K562 (cell line): ENCODE measurements at regions not wholly inside any gene's neighbourhood (a gene's known extent, or its start where the extent isn't known, plus 50 kb on each side); places are given as distances from the start of the nearest gene placed in this dataset.

Experiments
- CBX5 ChIP-seq: IDR thresholded peaks from 2 replicates; pipeline ENCODE4 v1.6.1; 2014; ENCODE audit warnings: low read depth, borderline replicate concordance
- EGR1 ChIP-seq: fragments of 450-650 bp; conservative IDR thresholded peaks from 2 replicates; pipeline ENCODE4 v1.6.1; 2017; ENCODE audit warnings: mild to moderate bottlenecking
- EZH2 ChIP-seq: IDR thresholded peaks from 2 replicates; pipeline ENCODE4 v1.6.1; 2012; ENCODE audit warnings: low read depth, mild to moderate bottlenecking, inconsistent platforms, low read length, borderline replicate concordance
- HOMEZ ChIP-seq: fragments of 250-450 bp; sonication (Bioruptor Pico); IDR thresholded peaks from 2 replicates; pipeline ENCODE4 v1.4.0; 2020; ENCODE audit warnings: mild to moderate bottlenecking, moderate library complexity
- MAZ ChIP-seq, 2 experiments: fragments of 450-650 bp in 1 of 2; sonication (generic) in 1 of 2; formaldehyde crosslinking; IDR thresholded peaks in 1 of 2; conservative IDR thresholded peaks in 1 of 2; 2 replicates each; pipeline versions ENCODE4 v1.4.0 to v1.5.0; 2020; ENCODE audit warnings: mild to moderate bottlenecking in 1 of 2, missing genetic modification reagents in 1 of 2
- NFE2L1 ChIP-seq: fragments of 450-650 bp; IDR thresholded peaks from 2 replicates; pipeline ENCODE4 v1.6.1; 2016; ENCODE audit warnings: missing genetic modification characterization, low read depth, mild to moderate bottlenecking, missing compliant biosample characterization, moderate library complexity, borderline replicate concordance
- NR2F6 ChIP-seq: fragments of 450-650 bp; formaldehyde crosslinking; IDR thresholded peaks from 2 replicates; pipeline ENCODE4 v1.4.0; 2020; ENCODE audit warnings: mild to moderate bottlenecking
- NRF1 ChIP-seq, 2 experiments: fragments of 450-650 bp; IDR thresholded peaks in 1 of 2; conservative IDR thresholded peaks in 1 of 2; 2 replicates each; pipeline ENCODE4 v1.6.1; 2014; ENCODE audit warnings: mild to moderate bottlenecking in 2 of 2
- ZBTB33 ChIP-seq: sonication (generic); formaldehyde crosslinking; IDR thresholded peaks from 2 replicates; pipeline ENCODE4 v1.8.1; 2023; ENCODE audit warnings: mild to moderate bottlenecking, missing genetic modification reagents
- ZC3H11A ChIP-seq: IDR thresholded peaks from 2 replicates; pipeline ENCODE4 v1.6.1; 2012; ENCODE audit warnings: low read depth, low read length, improper control_type of control experiment
- ZNF561 ChIP-seq: fragments of 450-650 bp; formaldehyde crosslinking; conservative IDR thresholded peaks from 2 replicates; pipeline ENCODE4 v1.4.0; 2020; ENCODE audit warnings: mild to moderate bottlenecking, moderate library complexity
- TF ChIP-seq, protein P1 (sequence below), 3 experiments: IDR thresholded peaks in 2 of 3; conservative IDR thresholded peaks in 1 of 3; 2 replicates each; pipeline ENCODE4 v1.5.1; 2011 to 2012; ENCODE audit warnings: low read length in 3 of 3, mild to moderate bottlenecking in 3 of 3, control low read depth in 2 of 3, improper control_type of control experiment in 1 of 3, inconsistent platforms in 1 of 3, low read depth in 1 of 3, mixed read lengths in 1 of 3, moderate library complexity in 1 of 3; ENCODE audit not compliant: insufficient read depth in 2 of 3

DNA sequence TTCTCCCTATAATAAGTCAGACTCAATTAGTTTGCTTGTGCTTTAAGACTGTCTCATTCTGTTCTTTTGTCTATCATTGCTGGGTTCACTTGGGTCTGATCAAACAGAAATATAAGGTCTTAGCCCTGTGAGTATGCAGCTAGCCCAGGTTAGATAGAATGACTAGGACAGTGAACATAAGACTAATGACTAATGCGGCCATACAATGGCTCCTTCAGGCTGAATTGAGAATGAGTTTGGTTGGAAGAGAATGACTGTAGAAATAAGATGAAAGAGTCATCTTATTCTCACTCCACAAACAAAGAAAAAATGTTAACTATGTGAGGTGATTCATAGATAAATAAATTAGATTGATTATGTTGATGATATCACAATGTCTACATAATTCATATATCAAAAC, 50.1 kb upstream of the OBI1 start:
- TF ChIP-seq EGR1 (no peak), ZBTB33 (no peak), NRF1 (conservative IDR thresholded peaks at IDR 0.05 in 1 of 2, IDR thresholded peaks at IDR 0.05 in 1 of 2) (no peak), ZNF561 (no peak), HOMEZ (CRISPR knock-in tag) (no peak), ZC3H11A (no peak), EZH2 (no peak), NR2F6 (no peak), MAZ (CRISPR knock-in tag; conservative IDR thresholded peaks at IDR 0.05 in 1 of 2, IDR thresholded peaks at IDR 0.05 in 1 of 2) (no peak), NFE2L1 (no peak), CBX5 (no peak)
- TF ChIP-seq, protein P1, sequence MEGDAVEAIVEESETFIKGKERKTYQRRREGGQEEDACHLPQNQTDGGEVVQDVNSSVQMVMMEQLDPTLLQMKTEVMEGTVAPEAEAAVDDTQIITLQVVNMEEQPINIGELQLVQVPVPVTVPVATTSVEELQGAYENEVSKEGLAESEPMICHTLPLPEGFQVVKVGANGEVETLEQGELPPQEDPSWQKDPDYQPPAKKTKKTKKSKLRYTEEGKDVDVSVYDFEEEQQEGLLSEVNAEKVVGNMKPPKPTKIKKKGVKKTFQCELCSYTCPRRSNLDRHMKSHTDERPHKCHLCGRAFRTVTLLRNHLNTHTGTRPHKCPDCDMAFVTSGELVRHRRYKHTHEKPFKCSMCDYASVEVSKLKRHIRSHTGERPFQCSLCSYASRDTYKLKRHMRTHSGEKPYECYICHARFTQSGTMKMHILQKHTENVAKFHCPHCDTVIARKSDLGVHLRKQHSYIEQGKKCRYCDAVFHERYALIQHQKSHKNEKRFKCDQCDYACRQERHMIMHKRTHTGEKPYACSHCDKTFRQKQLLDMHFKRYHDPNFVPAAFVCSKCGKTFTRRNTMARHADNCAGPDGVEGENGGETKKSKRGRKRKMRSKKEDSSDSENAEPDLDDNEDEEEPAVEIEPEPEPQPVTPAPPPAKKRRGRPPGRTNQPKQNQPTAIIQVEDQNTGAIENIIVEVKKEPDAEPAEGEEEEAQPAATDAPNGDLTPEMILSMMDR (IDR thresholded peaks at IDR 0.05 in 2 of 3, conservative IDR thresholded peaks at IDR 0.05 in 1 of 3; ENCODE audit: insufficient read depth in 2 of 3, low read depth in 1 of 3, low read length in 3 of 3): no peak
